HEK293 (cell line): ENCODE measurements at regions not wholly inside any gene's neighbourhood (a gene's known extent, or its start where the extent isn't known, plus 50 kb on each side); places are given as distances from the start of the nearest gene placed in this dataset.

ENCODE experiments used
- CTCF ChIA-PET: fragments of 350-600 bp; formaldehyde crosslinking; extraction: SDS; loops from one replicate; lab custom pipeline; 2021; ENCODE audit warnings: antibody characterized with exemption; lab: Yijun Ruan, JAX
- POLR2A ChIA-PET: fragments of 300-600 bp; formaldehyde crosslinking; extraction: SDS; loops from one replicate; lab custom pipeline; 2020; ENCODE audit warnings: antibody characterized with exemption, inconsistent platforms; lab: Yijun Ruan, JAX
- H3K27ac ChIP-seq: fragments of 200-500 bp; sonication (Bioruptor generic); 2 replicates; pipeline ENCODE4 v1.5.1; 2014; ENCODE audit warnings: low read depth, low read length, control low read depth, inconsistent platforms; ENCODE audit errors: extremely low read depth
- H3K36me3 ChIP-seq, 2 experiments: fragments of 200-500 bp in 1 of 2; sonication (Bioruptor generic) in 1 of 2; 1 replicate in 1 of 2; 2 replicates in 1 of 2; pipeline ENCODE4 v1.5.1; 2014 to 2017; ENCODE audit warnings: inconsistent platforms in 2 of 2, low read length in 2 of 2; ENCODE audit not compliant: control insufficient read depth in 2 of 2, insufficient read depth in 1 of 2
- H3K4me1 ChIP-seq: fragments of 200-500 bp; sonication (Bioruptor generic); 2 replicates; pipeline ENCODE4 v1.5.1; 2014; ENCODE audit warnings: mild to moderate bottlenecking, low read length, inconsistent platforms; ENCODE audit not compliant: control insufficient read depth, insufficient read depth
- H3K4me3 ChIP-seq: 2 replicates; pipeline ENCODE4 v1.5.1; 2011; ENCODE audit warnings: low read depth, mild to moderate bottlenecking, control low read depth, low read length, moderate library complexity
- H3K9me3 ChIP-seq: fragments of 200-500 bp; sonication (Bioruptor generic); 2 replicates; pipeline ENCODE4 v1.5.1; 2014; ENCODE audit warnings: low read depth, low read length, inconsistent platforms; ENCODE audit not compliant: control insufficient read depth, insufficient read depth
- ELK4 ChIP-seq: IDR thresholded peaks from 2 replicates; pipeline ENCODE4 v1.6.1; 2011; ENCODE audit warnings: mild to moderate bottlenecking, low read depth, low read length, borderline replicate concordance
- FEZF1 ChIP-seq: fragments of 450-650 bp; formaldehyde crosslinking; IDR thresholded peaks from 2 replicates; pipeline ENCODE4 v1.5.1; 2016; ENCODE audit warnings: missing biosample characterization, missing genetic modification characterization
- GFI1B ChIP-seq: fragments of 450-650 bp; formaldehyde crosslinking; IDR thresholded peaks from 2 replicates; pipeline ENCODE4 v1.5.1; 2016; ENCODE audit warnings: missing biosample characterization, missing genetic modification characterization
- GLI2 ChIP-seq: fragments of 450-650 bp; formaldehyde crosslinking; IDR thresholded peaks from 2 replicates; pipeline ENCODE4; 2017; ENCODE audit warnings: missing biosample characterization, missing genetic modification characterization, low read depth, borderline replicate concordance
- MEIS1 ChIP-seq: sonication (generic); formaldehyde crosslinking; IDR thresholded peaks from 2 replicates; pipeline ENCODE4 v1.8.1; 2022; ENCODE audit warnings: missing genetic modification reagents, mild to moderate bottlenecking, borderline replicate concordance
- PATZ1 ChIP-seq: fragments of 450-650 bp; formaldehyde crosslinking; IDR thresholded peaks from 2 replicates; pipeline ENCODE4 v1.5.1; 2016; ENCODE audit warnings: missing biosample characterization, missing genetic modification characterization
- SCRT2 ChIP-seq: fragments of 450-650 bp; formaldehyde crosslinking; IDR thresholded peaks from 2 replicates; pipeline ENCODE4 v1.5.1; 2016; ENCODE audit warnings: missing biosample characterization, missing genetic modification characterization
- TSHZ1 ChIP-seq: fragments of 450-650 bp; formaldehyde crosslinking; IDR thresholded peaks from 2 replicates; pipeline ENCODE4 v1.5.1; 2016; ENCODE audit warnings: missing biosample characterization, missing genetic modification characterization, borderline replicate concordance
- ZNF140 ChIP-seq: fragments of 450-650 bp; formaldehyde crosslinking; IDR thresholded peaks from 2 replicates; pipeline ENCODE4 v1.5.1; 2016; ENCODE audit warnings: missing biosample characterization, missing genetic modification characterization
- ZNF18 ChIP-seq: fragments of 450-650 bp; formaldehyde crosslinking; IDR thresholded peaks from 2 replicates; pipeline ENCODE4 v1.5.1; 2016; ENCODE audit warnings: missing biosample characterization, missing genetic modification characterization
- ZNF223 ChIP-seq: fragments of 450-650 bp; formaldehyde crosslinking; IDR thresholded peaks from 2 replicates; pipeline ENCODE4 v1.5.1; 2016; ENCODE audit warnings: missing biosample characterization, missing genetic modification characterization
- ZNF280D ChIP-seq: fragments of 450-650 bp; formaldehyde crosslinking; IDR thresholded peaks from 2 replicates; pipeline ENCODE4 v1.5.1; 2016; ENCODE audit warnings: missing biosample characterization, missing genetic modification characterization
- ZNF354C ChIP-seq: fragments of 450-650 bp; formaldehyde crosslinking; IDR thresholded peaks from 2 replicates; pipeline ENCODE4 v1.5.1; 2016; ENCODE audit warnings: missing biosample characterization, missing genetic modification characterization, low read depth, borderline replicate concordance
- ZNF670 ChIP-seq: fragments of 450-650 bp; formaldehyde crosslinking; IDR thresholded peaks from 2 replicates; pipeline ENCODE4 v1.5.1; 2016; ENCODE audit warnings: missing biosample characterization, missing genetic modification characterization, low read depth
- ZNF704 ChIP-seq: fragments of 450-650 bp; formaldehyde crosslinking; IDR thresholded peaks from 2 replicates; pipeline ENCODE4 v1.5.1; 2016; ENCODE audit warnings: missing biosample characterization, missing genetic modification characterization

GRCh38 chr9:18127499-18127875 is 346.5 kb upstream of the ADAMTSL1 start:
- no peak overlapping the region for H3K4me3 ChIP-seq
- no peaks in the 10 kb centered on the region for H3K36me3 ChIP-seq
- TF ChIP-seq SCRT2 (tag by site-specific recombination) (no peak), FEZF1 (tag by site-specific recombination) (no peak), GLI2 (tag by site-specific recombination) (no peak), ZNF280D (tag by site-specific recombination) (no peak), GFI1B (tag by site-specific recombination) (no peak), MEIS1 (CRISPR knock-in tag) (no peak), ELK4 (no peak), ZNF704 (no peak), ZNF18 (tag by site-specific recombination) (no peak), ZNF223 (tag by site-specific recombination) (no peak), ZNF354C (tag by site-specific recombination) (no peak)
- H3K4me1 ChIP-seq: no peaks in the 10 kb centered on the region
- POLR2A ChIA-PET: no interaction called here
- H3K27ac ChIP-seq: no peak overlapping the region
- CTCF ChIA-PET: interaction anchor here (1.0 kb wide), 1 partner anchor 21 kb away, joined by 3 read pairs; no protein-coding TSS in a partner anchor
- no peaks in the 10 kb centered on the region for H3K9me3 ChIP-seq

- no peaks in the 10 kb centered on the region for H3K9me3 ChIP-seq
- ChIA-PET CTCF (interaction anchor here (0.5 to 1.3 kb wide), 4 partner anchors 61 to 126 kb away, joined by 3 to 8 read pairs (median 3); no protein-coding TSS in a partner anchor), POLR2A (no interaction called here)
- H3K36me3 ChIP-seq: no peaks in the 10 kb centered on the region
- TF ChIP-seq PATZ1 (no peak), ZNF18 (tag by site-specific recombination) (no peak), ZNF670 (tag by site-specific recombination) (no peak), ZNF140 (tag by site-specific recombination) (no peak), TSHZ1 (no peak)
- no peak overlapping the region for H3K4me3 ChIP-seq
- no peaks in the 10 kb centered on the region for H3K4me1 ChIP-seq
- H3K27ac ChIP-seq: no peak overlapping the region
Observed at GRCh38 chr9:18129809-18130334, 344.1 kb upstream of the ADAMTSL1 start.
